K562 (cell line): ENCODE measurements at regions not wholly inside any gene's neighbourhood (a gene's known extent, or its start where the extent isn't known, plus 50 kb on each side); places are given as distances from the start of the nearest gene placed in this dataset.

Experiments
- BCOR ChIP-seq: fragments of 450-650 bp; IDR thresholded peaks from 2 replicates; pipeline ENCODE4 v1.6.1; 2016
- CC2D1A ChIP-seq: fragments of 450-650 bp; IDR thresholded peaks from 2 replicates; pipeline ENCODE4 v1.6.1; 2017; ENCODE audit warnings: mild to moderate bottlenecking
- CREB1 ChIP-seq, 2 experiments: sonication (generic) in 1 of 2; formaldehyde crosslinking in 1 of 2; IDR thresholded peaks; 2 replicates each; pipeline versions ENCODE4 v1.6.1 to v1.8.0; 2012 to 2022; ENCODE audit warnings: inconsistent platforms in 1 of 2, mild to moderate bottlenecking in 1 of 2, missing genetic modification reagents in 1 of 2, moderate library complexity in 1 of 2
- DMBX1 ChIP-seq: fragments of 250-450 bp; sonication (Bioruptor Pico); IDR thresholded peaks from 2 replicates; pipeline ENCODE4 v1.8.0; 2022; ENCODE audit warnings: inconsistent platforms, mild to moderate bottlenecking, moderate library complexity, borderline replicate concordance
- ETV5 ChIP-seq: sonication (generic); formaldehyde crosslinking; IDR thresholded peaks from 2 replicates; pipeline ENCODE4 v1.4.0; 2020; ENCODE audit warnings: low read depth, mild to moderate bottlenecking, missing genetic modification reagents
- FOXK2 ChIP-seq, 2 experiments: fragments of 450-650 bp; IDR thresholded peaks in 1 of 2; conservative IDR thresholded peaks in 1 of 2; 2 replicates each; pipeline ENCODE4 v1.6.1; 2016; ENCODE audit warnings: low read depth in 2 of 2, mild to moderate bottlenecking in 1 of 2
- GATAD2B ChIP-seq: fragments of 450-650 bp; IDR thresholded peaks from 2 replicates; pipeline ENCODE4 v1.6.1; 2017; ENCODE audit warnings: mild to moderate bottlenecking, borderline replicate concordance
- HEY1 ChIP-seq: fragments of 250-450 bp; sonication (Bioruptor Pico); IDR thresholded peaks from 2 replicates; pipeline ENCODE4 v1.5.0; 2020; ENCODE audit warnings: mild to moderate bottlenecking, moderate library complexity, borderline replicate concordance
- HNRNPUL1 ChIP-seq: fragments of 200-400 bp; formaldehyde crosslinking; IDR thresholded peaks from 2 replicates; pipeline ENCODE4 v1.6.1; 2017; ENCODE audit warnings: low read length
- JUNB ChIP-seq: fragments of 450-650 bp; formaldehyde crosslinking; conservative IDR thresholded peaks from 2 replicates; pipeline ENCODE4 v1.4.0; 2020; ENCODE audit warnings: mild to moderate bottlenecking
- KAT2B ChIP-seq: IDR thresholded peaks from one replicate; pipeline ENCODE4 v1.6.1; 2012; ENCODE audit warnings: low read depth, mild to moderate bottlenecking, control low read depth, inconsistent platforms, low read length, moderate library complexity
- MIER1 ChIP-seq: fragments of 450-650 bp; IDR thresholded peaks from 2 replicates; pipeline ENCODE4 v1.6.1; 2016; ENCODE audit warnings: antibody characterized with exemption, mild to moderate bottlenecking, low read depth
- MNT ChIP-seq, 2 experiments: fragments of 450-650 bp; conservative IDR thresholded peaks; 2 replicates each; pipeline ENCODE4 v1.6.1; 2017; ENCODE audit warnings: mild to moderate bottlenecking in 2 of 2, moderate library complexity in 2 of 2
- MTA2 ChIP-seq: fragments of 450-650 bp; IDR thresholded peaks from 2 replicates; pipeline ENCODE4 v1.6.1; 2016; ENCODE audit warnings: low read depth
- NCOA1 ChIP-seq: fragments of 450-650 bp; IDR thresholded peaks from 2 replicates; pipeline ENCODE4 v1.6.1; 2016; ENCODE audit warnings: low read depth
- NR2F6 ChIP-seq: fragments of 450-650 bp; formaldehyde crosslinking; IDR thresholded peaks from 2 replicates; pipeline ENCODE4 v1.4.0; 2020; ENCODE audit warnings: mild to moderate bottlenecking
- PHF21A ChIP-seq: fragments of 450-650 bp; IDR thresholded peaks from 2 replicates; pipeline ENCODE4 v1.6.1; 2017; ENCODE audit warnings: low read depth, borderline replicate concordance
- TAF9B ChIP-seq: fragments of 450-650 bp; IDR thresholded peaks from 2 replicates; pipeline ENCODE4 v1.6.1; 2018; ENCODE audit warnings: mild to moderate bottlenecking; ENCODE audit not compliant: partially characterized antibody
- TCF3 ChIP-seq: sonication (generic); formaldehyde crosslinking; IDR thresholded peaks from 2 replicates; pipeline ENCODE4 v1.4.0; 2020; ENCODE audit warnings: mild to moderate bottlenecking, missing genetic modification reagents
- TEAD1 ChIP-seq, 2 experiments: fragments of 450-650 bp in 1 of 2; sonication (generic) in 1 of 2; formaldehyde crosslinking; IDR thresholded peaks; 2 replicates each; pipeline versions ENCODE4 v1.4.0 to v1.8.0; 2020 to 2022; ENCODE audit warnings: mild to moderate bottlenecking in 2 of 2, missing genetic modification reagents in 1 of 2
- TEAD4 ChIP-seq, 2 experiments: sonication (generic) in 1 of 2; formaldehyde crosslinking in 1 of 2; IDR thresholded peaks; 2 replicates each; pipeline versions ENCODE4 v1.6.1 to v1.8.0; 2012 to 2022; ENCODE audit warnings: borderline replicate concordance in 1 of 2, inconsistent platforms in 1 of 2, low read length in 1 of 2, mild to moderate bottlenecking in 1 of 2, missing genetic modification reagents in 1 of 2
- ZFPM2 ChIP-seq: fragments of 250-450 bp; sonication (Bioruptor Pico); IDR thresholded peaks from 2 replicates; pipeline ENCODE4 v1.5.1; 2022; ENCODE audit warnings: mild to moderate bottlenecking
- ZNF274 ChIP-seq: IDR thresholded peaks from 2 replicates; pipeline ENCODE4 v1.6.1; 2011; ENCODE audit warnings: low read depth, mild to moderate bottlenecking, low read length, moderate library complexity, borderline replicate concordance
- ZNF311 ChIP-seq: fragments of 250-450 bp; sonication (Bioruptor Pico); IDR thresholded peaks from 2 replicates; pipeline ENCODE4 v1.4.0; 2020; ENCODE audit warnings: mild to moderate bottlenecking, moderate library complexity
- ZNF639 ChIP-seq, 2 experiments: fragments of 200-800 bp in 1 of 2; sonication (Bioruptor generic) in 1 of 2; sonication (generic) in 1 of 2; formaldehyde crosslinking in 1 of 2; IDR thresholded peaks in 1 of 2; conservative IDR thresholded peaks in 1 of 2; 2 replicates each; pipeline versions ENCODE4 v1.5.0 to v1.6.1; 2016 to 2020; ENCODE audit warnings: missing compliant biosample characterization in 1 of 2, missing genetic modification characterization in 1 of 2, missing genetic modification reagents in 1 of 2
- ZNF696 ChIP-seq: fragments of 250-450 bp; sonication (Bioruptor Pico); conservative IDR thresholded peaks from 2 replicates; pipeline ENCODE4 v1.4.0; 2020; ENCODE audit warnings: mild to moderate bottlenecking, moderate library complexity

GRCh38 chr17:33871720-33872540, 383.2 kb upstream of the CCL2 start (continued):
- TF ChIP-seq ZNF311 (CRISPR knock-in tag) (0 out of 2 replicates have a peak, but pooled peaks have one; percentile 28), TAF9B (peak; percentile 99), DMBX1 (CRISPR knock-in tag) (peak; percentile 34; the same call in 1 of the 2 replicates), BCOR (peak; percentile 67; the same call in 1 of the 2 replicates), FOXK2 (conservative IDR thresholded peaks at IDR 0.05 in 1 of 2, IDR thresholded peaks at IDR 0.05 in 1 of 2; ENCODE audit: low read depth in 2 of 2) (peak; percentile 97 to 99), ZNF639 (CRISPR knock-in tag; conservative IDR thresholded peaks at IDR 0.05 in 1 of 2, IDR thresholded peaks at IDR 0.05 in 1 of 2) (peak in 1 of 2 experiments; percentile 46; a peak in 1 of 4 replicates), JUNB (CRISPR knock-in tag) (peak; percentile 78), MNT (conservative IDR thresholded peaks at IDR 0.05) (peak; percentile 72 to 90), NR2F6 (CRISPR knock-in tag) (no peak), KAT2B (no peak), TEAD4 (IDR thresholded peaks at IDR 0.05; ENCODE audit: low read length) (peak; percentile 57; the same call in 1 of the 2 replicates), TEAD4 (CRISPR knock-in tag; IDR thresholded peaks at IDR 0.05; ENCODE audit: borderline replicate concordance) (no peak), ETV5 (CRISPR knock-in tag) (peak; percentile 28; the same call in 1 of the 2 replicates), CC2D1A (peak; percentile 58; the same call in 1 of the 2 replicates), PHF21A (no peak; the same call in 1 of the 2 replicates), ZFPM2 (CRISPR knock-in tag) (no peak), ZNF274 (no peak), MIER1 (no peak), NCOA1 (peak; percentile 86), TEAD1 (CRISPR knock-in tag; IDR thresholded peaks at IDR 0.05) (0 out of 4 replicates have a peak, but pooled peaks of 1 of the 2 experiments have one; percentile 16), HEY1 (no peak), HNRNPUL1 (no peak), ZNF696 (CRISPR knock-in tag) (no peak), CREB1 (IDR thresholded peaks at IDR 0.05) (peak; percentile 70; the same call in 1 of the 2 replicates), CREB1 (CRISPR knock-in tag; IDR thresholded peaks at IDR 0.05) (peak; percentile 38; the same call in 1 of the 2 replicates), GATAD2B (peak; percentile 91; the same call in 1 of the 2 replicates), MTA2 (peak; percentile 54), TCF3 (CRISPR knock-in tag) (peak; percentile 54)
